NCI-H748 (cell line): ENCODE measurements at regions not wholly inside any gene's neighbourhood (a gene's known extent, or its start where the extent isn't known, plus 50 kb on each side); places are given as distances from the start of the nearest gene placed in this dataset.
"Not testable (repeated sequence)": the region's sequence is repeated elsewhere in the genome, so short reads cannot be mapped to it uniquely, and the experiment has no call there.

ENCODE experiments used
- DNase-seq: peaks from one replicate; lab custom pipeline; 2025; ENCODE audit not compliant: unreplicated experiment; lab: John Stamatoyannopoulos, UW

DNA sequence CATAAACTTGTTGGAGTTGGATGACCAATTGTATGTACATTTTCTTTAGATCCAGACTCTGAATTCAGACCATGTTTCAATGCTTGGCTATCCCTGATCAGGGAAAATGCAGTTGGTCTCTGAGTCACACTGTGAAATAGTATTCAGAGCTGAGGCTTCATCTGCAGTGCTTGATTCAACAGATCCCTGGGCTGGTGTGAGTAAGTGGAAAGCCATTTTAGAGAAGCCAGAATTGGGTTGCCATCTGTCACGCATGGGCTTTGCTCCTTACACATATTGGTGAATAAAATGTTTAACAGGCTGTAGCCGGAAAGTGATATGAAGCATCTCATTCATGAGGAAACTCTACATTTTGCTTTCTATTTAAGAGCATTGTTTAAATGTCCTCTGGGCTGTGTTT is 50.0 kb upstream of the ACYP2 start:
- DNase-seq = no peak

DNA sequence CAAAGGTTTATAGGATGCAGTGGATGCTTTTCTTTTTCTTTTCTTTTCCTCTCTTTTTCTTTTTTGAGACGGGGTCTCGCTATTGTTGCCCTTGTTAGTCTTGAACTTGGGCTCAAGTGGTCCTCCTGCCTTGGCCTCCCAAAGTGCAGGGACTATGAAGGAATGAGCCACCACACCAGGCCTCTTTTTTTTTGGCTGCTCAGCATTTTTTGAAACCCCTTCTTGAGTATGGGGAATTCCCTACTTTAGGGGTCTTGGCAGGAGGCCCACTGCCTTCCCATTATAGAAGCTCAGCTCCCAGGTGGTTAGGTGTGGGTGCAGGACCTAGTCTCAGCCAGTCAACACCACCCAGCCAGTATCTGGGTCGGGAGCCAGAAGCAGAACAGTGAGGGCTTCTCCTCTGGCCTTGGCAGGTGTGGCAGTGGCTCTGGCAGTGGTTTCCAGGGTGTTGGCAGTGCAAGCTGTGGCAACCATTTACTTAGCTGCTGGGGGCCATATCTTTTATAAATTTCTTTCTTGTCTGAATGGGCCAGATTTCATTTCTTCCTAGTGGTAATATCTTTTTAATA is 51.4 kb upstream of the ACYP2 start:
- DNase-seq = no peak

DNA sequence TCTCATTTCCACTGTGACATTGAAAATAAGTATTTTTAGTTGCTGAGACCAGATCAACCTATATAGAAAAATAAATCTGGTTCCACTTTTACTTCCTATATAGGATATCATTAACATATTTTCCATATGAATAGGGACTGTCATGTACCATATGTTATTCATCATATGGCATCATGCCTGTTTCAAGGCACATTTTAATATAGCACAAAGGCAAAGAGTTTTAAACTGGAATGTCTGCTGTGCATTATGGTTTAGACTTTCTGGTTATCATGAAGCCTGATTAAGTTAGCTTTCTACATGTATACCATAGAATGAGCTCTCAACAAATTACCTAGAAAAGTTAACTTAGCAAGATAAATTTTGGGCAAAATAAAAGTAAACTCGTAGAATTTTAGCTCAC is 53.0 kb upstream of the ACYP2 start:
- no peak for DNase-seq

DNA sequence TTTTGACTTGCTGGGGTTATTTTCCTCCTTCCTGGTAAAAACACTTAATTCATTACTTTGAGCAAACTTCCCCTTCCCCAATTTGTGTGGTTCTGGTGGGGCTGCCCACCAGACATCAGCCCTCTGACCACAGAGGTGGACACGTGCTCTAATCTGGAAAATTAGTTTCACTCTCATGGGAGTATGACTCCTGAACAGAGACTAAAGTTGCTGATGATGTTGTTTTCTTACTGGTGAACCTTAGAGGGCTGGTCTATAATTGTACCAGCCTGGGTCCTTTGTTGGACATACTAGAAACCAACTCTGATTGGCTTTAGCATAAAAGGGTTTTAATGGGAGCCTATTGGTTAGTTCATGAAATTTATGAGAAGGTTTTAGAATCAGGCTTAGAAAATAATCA is 54.1 kb upstream of the ACYP2 start:
- no peak for DNase-seq

DNA sequence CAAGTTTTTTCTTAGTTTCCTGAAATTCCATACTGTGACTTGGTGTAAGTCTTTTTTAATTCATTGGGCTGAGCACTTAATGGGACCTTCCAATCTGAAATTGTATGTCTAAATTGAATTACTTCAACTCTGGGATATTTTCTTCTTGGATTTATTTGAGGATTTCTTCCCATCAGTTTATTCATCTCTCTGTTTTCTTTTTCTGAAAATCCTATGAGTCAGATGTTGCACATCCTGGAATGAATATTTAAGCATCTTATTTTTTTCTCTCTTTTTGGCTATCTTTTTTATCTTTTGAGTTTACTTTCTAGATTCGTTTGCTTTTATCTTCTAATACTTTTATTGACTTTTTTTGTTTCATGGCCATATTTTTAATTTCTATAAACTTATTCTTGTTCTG is 55.4 kb upstream of the ACYP2 start:
- no peak for DNase-seq

DNA sequence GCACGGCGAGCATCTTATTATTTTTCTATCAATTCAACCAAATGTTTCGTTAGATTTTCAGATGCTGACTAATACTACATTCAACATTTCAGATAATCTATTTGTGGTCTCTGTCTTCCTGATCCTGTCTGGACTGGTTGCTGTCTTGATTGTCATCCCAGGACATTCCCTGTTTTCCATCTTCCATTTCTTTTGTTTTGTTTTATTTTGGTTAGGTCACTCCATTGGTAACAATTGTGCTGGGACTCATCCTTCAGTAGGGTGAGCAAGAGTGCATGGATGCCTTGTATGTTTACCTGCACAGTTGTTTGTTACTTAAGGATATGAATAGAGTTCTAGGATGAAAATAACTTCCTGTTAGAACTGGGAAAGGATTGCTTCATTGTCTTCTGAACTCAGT is 55.9 kb upstream of the ACYP2 start:
- no peak for DNase-seq

DNA sequence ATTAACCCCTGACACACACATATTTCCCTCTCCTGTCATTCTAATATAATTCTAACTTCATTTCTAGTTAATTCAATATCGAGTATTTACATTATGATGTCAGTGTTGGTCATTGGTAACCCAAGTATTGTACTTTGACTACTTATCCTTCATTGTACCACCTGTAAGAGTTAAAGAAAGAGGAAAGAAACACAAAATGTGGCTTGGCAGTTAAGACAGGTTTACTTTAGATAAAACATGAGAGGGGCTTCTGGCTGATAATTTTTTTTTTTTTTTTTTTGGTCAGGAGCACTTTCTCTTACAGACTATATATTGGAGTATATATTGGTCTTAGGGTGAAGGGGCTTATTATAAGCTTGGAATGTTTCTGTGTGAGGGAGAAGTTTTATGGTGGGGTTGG is 57.0 kb upstream of the ACYP2 start:
- DNase-seq = no peak

DNA sequence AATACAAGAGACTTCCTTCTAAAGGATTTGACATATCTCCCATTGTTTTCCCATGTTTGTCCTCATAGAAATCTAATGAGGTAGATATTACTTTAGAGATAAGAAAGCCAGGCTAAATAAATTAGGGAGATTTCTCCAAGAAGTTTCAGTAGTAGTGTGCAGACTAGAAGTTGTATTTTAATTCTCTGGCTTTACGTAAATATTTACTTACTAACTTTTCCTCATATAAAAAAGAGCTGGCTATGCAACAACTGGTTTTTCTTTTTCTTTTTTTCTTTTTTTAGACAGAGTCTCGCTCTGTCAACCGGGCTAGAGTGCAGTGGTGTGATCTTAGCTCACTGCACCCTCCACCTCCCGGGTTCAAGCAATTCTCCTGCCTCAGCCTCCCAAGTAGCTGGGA is 60.6 kb upstream of the ACYP2 start:
- DNase-seq = no peak

DNA sequence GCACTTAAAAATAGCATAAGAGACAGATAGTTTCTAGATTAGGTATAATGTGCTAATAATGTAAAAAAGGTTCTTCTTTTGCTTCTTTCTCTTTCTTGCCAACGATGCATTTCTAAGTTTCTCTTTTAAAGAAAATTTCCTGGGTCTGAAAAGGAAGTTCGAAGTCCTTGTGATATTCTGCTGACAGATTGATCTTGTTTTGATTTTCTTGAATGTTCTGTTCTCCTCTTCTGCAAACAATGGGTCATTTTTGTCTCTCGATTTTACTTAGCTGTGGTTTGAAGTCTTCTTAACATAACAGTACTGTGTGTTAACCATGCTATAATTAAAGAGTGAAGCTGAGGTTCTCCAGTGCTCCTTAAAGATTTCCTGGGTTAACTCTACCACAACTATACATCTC is 61.1 kb upstream of the ACYP2 start:
- no peak for DNase-seq

DNA sequence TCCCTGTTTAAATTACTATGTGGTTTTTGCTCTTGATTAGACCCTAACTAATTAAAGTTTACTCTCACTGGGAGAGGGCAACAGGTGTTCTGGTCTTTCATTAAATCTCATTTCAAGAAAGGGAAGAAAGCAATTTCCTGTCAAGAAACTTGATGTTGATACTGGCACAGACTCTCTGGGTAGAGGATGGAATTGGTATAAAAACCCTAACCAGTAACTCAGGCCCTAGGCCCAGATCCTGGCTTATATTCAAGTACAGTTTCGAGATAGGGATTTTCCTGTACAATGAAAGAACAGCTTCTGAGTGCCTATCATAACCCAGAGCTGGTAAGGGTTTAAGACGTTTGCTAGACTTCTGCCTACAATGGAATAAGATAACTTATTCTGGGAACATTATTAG is 61.6 kb upstream of the ACYP2 start:
- DNase-seq = no peak

DNA sequence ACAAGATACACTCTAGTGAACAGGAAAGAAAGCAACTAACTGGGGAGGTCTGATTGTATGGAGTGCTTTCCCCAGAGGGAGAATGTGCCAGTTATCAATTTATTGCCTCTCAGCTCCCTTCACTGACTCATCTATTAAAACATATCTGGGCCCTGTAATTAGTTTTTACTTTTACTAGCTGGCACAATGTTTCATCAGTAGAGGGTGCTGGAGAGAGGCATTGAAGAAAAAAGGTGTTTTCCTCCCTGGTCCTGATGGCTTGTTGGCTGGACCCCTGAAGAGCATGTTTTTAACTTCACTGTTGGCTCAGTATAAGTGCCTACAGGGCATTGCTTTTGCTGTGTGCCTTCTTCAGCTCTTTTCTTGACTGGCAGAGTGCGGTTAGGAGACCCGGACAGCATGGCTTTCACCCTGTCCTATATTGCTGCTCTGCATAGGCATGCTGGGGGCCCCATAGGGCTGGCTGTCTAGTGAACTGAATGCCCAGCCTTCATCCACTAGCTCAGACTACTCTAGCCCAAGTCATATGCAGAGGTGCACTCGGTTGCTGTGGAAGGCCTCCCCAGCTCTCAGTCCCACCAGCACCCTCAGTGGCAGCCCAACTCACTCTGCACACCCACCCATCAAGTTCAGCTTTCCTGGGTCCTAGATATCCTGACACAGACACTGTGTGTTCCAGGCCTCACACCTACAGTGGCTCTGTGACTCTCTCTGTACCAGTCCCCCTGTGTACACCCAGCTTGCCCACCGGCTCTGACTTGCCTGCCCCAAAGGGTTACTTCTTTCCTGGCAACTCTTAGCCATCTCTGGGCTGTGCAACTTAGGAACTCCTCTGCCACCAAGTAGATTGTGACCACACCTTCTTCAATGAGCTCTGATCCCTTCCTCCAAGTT is 62.3 kb upstream of the ACYP2 start:
- peak; percentile 11 for DNase-seq

DNA sequence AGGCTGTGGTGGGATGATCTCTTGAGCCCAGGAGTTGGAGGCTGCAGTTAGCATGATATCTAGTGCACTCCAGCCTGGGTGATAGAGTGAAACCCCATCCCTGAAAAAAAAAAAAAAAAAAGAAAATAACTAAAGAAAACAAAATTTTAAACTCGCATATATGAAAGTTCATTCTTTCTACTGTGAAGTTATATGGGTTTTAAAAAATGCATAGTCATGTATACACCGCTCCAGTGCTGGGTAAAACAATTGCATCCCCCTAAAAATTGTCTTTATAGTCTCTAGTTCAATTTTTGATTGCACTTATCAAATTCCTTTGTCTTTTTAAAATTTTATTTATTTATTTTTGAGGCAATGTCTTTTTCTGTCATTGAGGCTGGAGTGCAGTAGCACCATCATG is 65.0 kb upstream of the ACYP2 start:
- no peak for DNase-seq

DNA sequence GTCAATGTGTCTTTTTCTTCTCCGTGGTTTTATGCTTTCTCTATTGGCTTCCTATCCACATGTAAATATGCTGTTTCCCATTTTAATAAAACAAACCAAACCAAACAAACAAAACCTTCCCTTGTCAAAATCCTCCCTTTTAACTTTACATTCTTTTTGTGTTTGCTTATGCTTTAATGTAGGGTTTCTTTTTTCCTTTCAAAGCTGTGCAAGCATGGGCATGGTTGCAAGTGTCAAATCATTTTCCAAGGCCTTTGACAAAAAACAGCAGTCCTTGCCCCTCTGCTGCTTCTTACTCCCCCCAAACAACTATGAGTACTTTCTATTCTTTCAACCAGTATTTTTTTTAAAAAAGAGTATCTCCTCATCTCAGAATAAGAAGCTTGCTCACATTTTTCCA is 66.0 kb upstream of the ACYP2 start:
- DNase-seq = no peak

DNA sequence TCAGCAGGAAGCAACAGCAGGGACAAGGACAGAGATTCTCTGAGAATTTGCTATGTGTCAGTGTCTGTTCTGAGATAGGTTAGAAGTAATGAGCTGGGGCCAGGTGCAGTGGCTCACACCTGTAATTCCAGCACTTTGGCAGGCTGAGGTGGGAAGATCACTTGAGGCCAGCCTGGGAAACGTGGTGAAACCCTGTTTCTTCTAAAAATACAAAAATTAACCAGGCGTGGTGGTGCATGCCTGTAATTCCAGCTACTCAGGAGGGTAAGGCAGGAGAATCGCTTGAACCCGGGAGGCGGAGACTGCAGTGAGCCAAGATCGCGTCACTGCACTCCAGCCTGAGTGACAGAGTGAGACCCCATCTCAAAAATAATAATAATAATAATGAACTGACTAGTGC is 66.5 kb upstream of the ACYP2 start:
- DNase-seq = not testable (repeated sequence)

DNA sequence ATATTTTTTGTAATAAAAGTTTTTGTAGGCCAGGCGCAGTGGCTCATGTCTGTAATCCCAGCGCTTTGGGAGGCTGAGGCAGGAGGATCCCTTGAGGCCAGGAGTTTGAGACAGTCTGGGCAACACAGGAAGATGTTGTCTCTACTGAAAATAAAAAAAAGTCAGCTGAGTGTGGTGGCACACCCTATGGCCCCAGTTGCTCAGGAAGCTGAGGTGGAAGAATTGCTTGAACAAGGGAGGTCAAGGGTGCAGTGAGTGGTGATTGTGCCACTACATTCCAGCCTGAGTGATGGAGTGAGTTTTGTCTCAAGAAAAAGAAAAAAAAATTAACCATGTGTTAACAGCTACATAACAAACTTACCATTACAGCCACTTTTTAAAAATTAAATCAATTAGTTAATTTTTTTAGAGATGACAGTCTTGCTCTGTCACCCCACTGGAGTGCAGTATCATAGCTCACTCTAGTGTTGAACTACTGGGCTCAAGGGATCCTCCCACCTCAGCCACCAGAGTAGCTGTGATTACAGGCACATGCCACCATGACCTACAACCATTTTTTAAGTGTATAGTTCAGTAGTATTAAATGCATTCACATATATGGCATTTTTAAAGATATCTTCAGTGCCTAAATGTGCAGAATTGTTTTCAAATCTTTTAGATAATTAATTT is 67.2 kb upstream of the ACYP2 start:
- DNase-seq = no peak

DNA sequence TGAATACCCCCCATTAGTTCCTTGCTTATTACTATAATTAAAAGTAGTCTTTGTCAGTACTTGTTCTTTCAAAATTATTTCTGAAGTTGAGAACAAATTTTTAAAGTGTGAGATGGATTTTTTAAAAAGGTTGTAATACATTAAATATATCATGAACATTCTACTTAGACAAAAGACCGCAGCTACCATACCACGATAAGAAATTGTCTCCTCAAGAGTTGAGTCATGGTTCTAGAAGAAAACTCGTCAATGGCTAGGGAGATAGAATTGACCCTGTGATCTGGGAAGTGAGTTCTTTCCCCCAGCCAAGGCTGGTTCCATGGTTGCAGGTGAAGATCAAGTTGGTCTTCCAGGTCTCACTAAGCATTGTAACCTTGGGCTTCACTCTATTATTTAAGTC is 67.8 kb upstream of the ACYP2 start:
- no peak for DNase-seq

DNA sequence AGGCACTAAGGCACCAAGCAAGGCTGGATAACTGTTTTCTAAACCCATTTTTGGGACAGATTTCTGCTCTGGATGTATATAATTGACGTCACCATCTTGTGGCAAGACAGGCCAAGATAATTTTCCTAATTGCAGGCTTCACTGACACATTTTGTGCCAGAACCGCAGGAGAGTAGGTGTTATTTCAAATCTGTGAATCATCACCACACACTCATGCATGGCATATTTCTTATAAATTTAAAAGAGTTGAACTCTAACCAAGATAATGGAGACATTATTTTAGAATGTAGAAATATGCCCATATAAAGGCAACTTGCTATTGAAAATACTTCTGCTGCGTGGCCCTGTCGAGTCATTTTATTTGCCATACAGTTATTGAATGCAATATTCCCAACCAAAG is 68.3 kb upstream of the ACYP2 start:
- no peak for DNase-seq

DNA sequence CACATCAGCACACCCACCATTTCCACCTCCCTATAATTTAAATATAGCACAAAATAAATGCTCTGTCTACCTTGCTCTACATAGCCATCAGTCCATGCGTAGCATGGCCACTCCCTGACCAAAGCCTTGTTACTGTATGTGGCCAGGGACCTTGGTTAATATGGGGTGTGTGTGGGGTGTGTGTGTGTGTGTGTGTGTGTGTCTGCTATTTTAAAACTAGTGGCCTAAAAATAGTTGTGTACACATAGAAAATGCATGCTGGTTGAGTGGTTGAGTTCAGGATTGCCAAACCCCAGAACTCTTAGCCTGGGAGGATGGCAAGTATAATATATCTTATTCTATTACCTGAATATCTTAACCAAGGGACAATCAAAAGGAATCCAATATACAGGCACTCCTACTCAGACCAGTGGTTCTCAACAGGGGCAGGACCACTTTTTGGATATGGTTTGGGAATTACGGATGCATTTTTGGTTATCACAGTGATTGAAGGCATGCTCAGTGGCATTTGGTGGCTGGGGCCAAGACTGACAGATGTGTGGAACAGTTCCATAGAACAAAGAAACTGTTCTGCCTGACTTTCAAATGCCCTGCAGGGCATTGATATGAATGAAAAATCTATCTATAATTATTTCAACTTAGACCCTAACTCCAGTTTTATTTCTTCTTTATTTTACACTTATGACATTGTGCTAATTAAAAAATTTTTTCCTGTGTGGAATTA is 72.3 kb upstream of the PSME4 start:
- DNase-seq = no peak

DNA sequence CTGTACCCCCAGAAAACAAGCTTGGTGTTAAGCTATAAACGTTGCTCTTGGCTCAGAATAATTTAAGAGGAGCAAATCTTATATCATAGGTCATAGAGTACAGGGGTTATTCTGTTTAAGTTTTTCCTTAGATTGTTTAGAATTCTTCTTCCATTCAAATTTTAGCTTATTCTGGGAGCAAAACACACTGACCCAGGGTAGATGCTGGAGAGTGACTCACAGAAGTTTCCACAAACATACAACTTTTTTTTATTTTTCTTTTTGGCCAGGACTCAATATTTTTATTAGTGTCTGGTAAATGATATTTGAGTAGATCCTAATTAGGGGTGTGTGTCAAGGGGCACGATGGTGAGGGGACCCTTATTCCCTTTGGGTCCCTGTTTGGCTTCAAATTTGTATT is 71.5 kb upstream of the PSME4 start:
- DNase-seq = no peak

DNA sequence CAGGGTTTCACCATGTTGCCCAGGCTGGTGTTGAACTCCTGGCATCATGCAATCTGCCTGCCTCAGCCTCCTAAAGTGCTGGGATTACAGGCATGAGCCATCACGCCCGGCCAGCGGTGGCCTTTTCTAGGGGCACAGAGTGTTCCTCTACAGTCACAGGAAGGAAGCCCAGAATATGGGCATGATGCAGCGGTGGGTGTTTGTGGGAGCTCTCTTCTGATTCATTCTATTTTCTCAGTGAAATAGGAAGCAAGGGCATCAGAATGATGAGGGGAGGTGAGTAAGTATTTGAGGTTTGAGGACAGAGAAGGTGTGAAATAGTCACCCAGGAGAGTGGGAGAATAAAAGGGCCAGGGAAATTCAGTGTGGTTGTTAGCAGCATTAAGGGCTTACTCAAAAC is 70.3 kb upstream of the PSME4 start:
- DNase-seq = no peak

DNA sequence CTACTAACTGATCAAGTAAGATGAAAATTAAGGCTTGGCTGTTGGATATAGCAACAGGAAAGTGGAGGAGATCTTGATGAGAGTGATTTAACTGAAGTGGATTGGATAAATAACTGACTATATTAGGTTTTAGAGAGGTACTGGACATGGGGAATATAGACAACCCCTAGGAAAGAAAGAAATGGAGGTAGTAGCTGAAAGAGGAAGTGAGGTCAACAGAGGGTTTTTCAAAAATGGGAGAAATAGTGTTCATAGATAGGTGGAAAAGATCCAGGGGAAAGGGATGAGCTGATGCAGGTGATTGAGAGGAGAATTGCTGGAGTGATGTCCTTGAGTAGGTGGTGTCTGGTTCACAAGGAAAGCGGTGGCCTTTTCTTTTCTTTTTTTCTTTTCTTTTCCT is 69.9 kb upstream of the PSME4 start:
- DNase-seq = no peak

DNA sequence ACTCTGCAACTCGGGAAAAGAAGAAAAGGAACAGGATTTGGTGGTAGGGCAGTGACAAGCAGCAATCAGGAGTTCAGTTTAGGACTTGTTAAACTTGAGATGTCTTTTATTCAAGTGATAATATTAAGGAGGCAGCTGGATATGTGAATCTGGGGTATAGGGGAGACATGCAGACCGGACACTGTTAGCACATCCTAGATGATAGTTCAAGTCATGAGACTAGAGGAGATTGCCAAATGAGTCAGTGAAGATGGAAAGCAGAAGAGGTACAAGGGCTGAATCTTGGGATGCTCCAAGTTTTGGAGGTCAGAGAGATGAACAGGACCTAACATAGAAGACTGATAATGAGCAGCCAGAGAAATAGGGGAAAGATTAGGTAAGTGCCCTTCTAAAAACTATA is 69.5 kb upstream of the PSME4 start:
- no peak for DNase-seq
